GM18502 (cell line): ENCODE measurements at regions not wholly inside any gene's neighbourhood (a gene's known extent, or its start where the extent isn't known, plus 50 kb on each side); places are given as distances from the start of the nearest gene placed in this dataset.
"Not testable (repeated sequence)": the region's sequence is repeated elsewhere in the genome, so short reads cannot be mapped to it uniquely, and the experiment has no call there.

Experiments used
- ATAC-seq: cut with Tn5 transposase; IDR thresholded peaks from one replicate; pipeline ENCODE4 v1.9.1; 2021; ENCODE audit warnings: mild to moderate bottlenecking; ENCODE audit not compliant: unreplicated experiment, poor library complexity

GRCh38 chr1:47590523-47591225, 152.8 kb downstream of the FOXD2 start:
- no peak for ATAC-seq

- ATAC-seq: no peak
Observed at GRCh38 chr1:47591801-47592200, 154.0 kb downstream of the FOXD2 start.

- ATAC-seq: no peak
Observed at GRCh38 chr1:47592296-47593012, 154.6 kb downstream of the FOXD2 start.

GRCh38 chr1:47593013-47593568, 155.2 kb downstream of the FOXD2 start:
- no peak for ATAC-seq

GRCh38 chr1:47593598-47594285, 155.9 kb downstream of the FOXD2 start:
- ATAC-seq: no peak

GRCh38 chr1:47594627-47595026, 156.8 kb downstream of the FOXD2 start:
- ATAC-seq: no peak

- ATAC-seq: no peak
Observed at GRCh38 chr1:47596328-47596727, 158.5 kb downstream of the FOXD2 start.

GRCh38 chr1:47598357-47598756, 160.5 kb downstream of the FOXD2 start:
- ATAC-seq: no peak

- ATAC-seq: no peak
Observed at GRCh38 chr1:47599777-47600176, 161.9 kb downstream of the FOXD2 start.

GRCh38 chr1:47602491-47602890, 164.6 kb downstream of the FOXD2 start:
- ATAC-seq: not testable (repeated sequence)

GRCh38 chr1:47604869-47605268, 167.0 kb downstream of the FOXD2 start:
- not testable (repeated sequence) for ATAC-seq

GRCh38 chr1:47608296-47608875, 170.5 kb downstream of the FOXD2 start:
- ATAC-seq: no peak

- no peak for ATAC-seq
Observed at GRCh38 chr1:47611992-47612391, 174.1 kb downstream of the FOXD2 start.

- ATAC-seq: no peak
Observed at GRCh38 chr1:47612819-47613218, 175.0 kb downstream of the FOXD2 start.

GRCh38 chr1:47616036-47616435, 178.2 kb downstream of the FOXD2 start:
- no peak for ATAC-seq

- ATAC-seq: no peak
Observed at GRCh38 chr1:47616906-47617305, 179.1 kb downstream of the FOXD2 start.

GRCh38 chr1:47617381-47618221, 179.8 kb downstream of the FOXD2 start:
- ATAC-seq: no peak

GRCh38 chr1:47618222-47618720, 180.4 kb downstream of the FOXD2 start:
- no peak for ATAC-seq

- ATAC-seq: no peak
Observed at GRCh38 chr1:47618830-47619229, 181.0 kb downstream of the FOXD2 start.

GRCh38 chr1:47621483-47621882, 183.6 kb downstream of the FOXD2 start:
- no peak for ATAC-seq
